ENCODE measurements at regions not wholly inside any gene's neighbourhood (a gene's known extent, or its start where the extent isn't known, plus 50 kb on each side); places are given as distances from the start of the nearest gene placed in this dataset.

DNA sequence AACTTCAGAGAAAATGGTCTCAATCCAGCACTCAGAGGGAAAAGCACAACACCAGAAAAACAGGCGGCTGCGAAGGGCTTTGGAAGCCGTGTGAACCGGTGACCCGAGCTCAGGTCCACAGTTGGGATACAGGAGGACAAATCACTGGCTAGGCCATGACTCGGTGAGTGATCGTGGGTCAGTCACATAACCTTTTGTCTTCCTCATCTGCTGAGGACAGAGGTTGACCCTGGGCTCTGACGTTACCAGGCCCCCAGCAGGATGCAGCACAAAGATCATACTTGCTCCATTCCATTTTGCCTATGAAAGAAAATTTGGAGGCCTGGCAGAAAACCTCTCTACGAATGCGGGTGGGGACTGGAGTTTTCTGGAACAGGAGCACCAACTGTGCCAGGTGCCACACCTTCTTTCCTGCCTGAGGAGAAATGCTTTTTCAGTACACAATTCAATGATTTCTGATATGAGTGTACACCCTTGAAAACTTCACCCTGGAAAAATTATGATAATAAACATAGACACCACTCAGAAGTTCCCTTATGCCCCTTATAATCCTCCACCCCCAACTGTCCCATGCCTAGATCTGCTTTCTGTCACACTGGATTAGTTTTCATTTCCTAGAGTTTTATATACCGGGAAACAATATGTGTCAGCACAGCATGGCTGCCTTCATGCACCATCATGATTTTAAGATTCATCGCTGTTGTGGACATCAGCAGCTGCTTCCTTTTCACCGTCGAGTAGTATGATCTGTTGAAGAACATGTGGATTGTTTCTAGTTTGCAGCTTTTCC is 85.3 kb upstream of the RALGAPA2 start (continued):
- no peak for TF ChIP-seq CHAMP1 (IDR thresholded peaks at IDR 0.05)

DNA sequence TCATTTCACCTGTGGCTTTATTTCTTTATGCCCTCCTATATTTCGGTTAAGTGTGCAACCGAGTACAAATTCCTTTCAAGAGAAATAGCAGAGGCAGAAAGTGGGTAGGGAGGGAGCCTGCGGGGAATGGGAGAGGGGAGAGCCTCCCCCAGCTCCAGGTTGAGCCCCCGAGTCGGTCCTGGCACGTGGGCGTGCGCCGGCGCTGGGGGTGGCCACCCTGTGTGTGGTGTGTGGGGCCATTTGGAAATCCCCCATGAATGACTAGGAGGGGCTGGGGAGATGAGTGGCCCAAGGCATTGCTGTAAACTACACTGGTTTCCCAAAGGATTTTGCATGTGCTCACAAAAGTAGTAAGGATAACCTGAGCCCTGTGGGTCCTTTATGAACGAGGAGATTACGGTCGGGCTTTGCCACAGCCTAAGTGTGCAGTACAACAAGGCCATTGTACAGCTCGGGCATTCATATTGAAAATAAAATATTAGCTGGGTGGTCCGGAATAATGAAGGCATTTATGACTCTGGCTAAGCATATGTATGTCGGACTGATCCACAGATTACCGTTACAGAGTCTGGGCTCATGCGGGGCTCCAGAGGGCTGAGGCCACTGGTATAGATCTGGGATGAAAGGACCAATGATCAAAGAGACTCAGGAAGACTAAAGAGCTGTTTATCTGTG is 84.5 kb upstream of the RALGAPA2 start:
- Histone ChIP-seq H2AFZ (ENCODE audit: low read depth, low read length) (no peak overlapping the region), H3K27me3 (ENCODE audit: control insufficient read depth in 2 of 2, insufficient read depth in 2 of 2, low read length in 2 of 2) (peaks cover 0 to 13% of the 10 kb centered on the region in 2 experiments; a peak in 3 of 5 replicates), H3K27ac (ENCODE audit: extremely low read depth, low read depth, low read length) (no peak overlapping the region), H3K79me2 (ENCODE audit: control insufficient read depth, insufficient read depth, low read length) (no peaks in the 10 kb centered on the region), H4K20me1 (replicated peaks; ENCODE audit: control insufficient read depth, insufficient read depth, low read length) (no peaks in the 10 kb centered on the region), H3K9me3 (replicated peaks; ENCODE audit: control insufficient read depth, insufficient read depth, low read depth, low read length) (no peaks in the 10 kb centered on the region), H3K9ac (ENCODE audit: insufficient read depth in 1 of 2, low read depth in 2 of 2, low read length in 2 of 2) (no peak overlapping the region), H3K4me2 (ENCODE audit: insufficient read depth, low read length) (no peak overlapping the region), H3K4me1 (replicated peaks in 1 of 2; ENCODE audit: control insufficient read depth in 2 of 2, insufficient read depth in 2 of 2, low read length in 2 of 2) (no peaks in the 10 kb centered on the region), H3K36me3 (ENCODE audit: control insufficient read depth, insufficient read depth, low read length) (no peaks in the 10 kb centered on the region), H3K9me1 (ENCODE audit: control insufficient read depth, insufficient read depth, low read length) (no peaks in the 10 kb centered on the region), H3K4me3 (no peak overlapping the region)
- CTCF ChIA-PET (ENCODE audit: low intra/inter-chr PET ratio), result no interaction called here
- POLR2A ChIA-PET, result no interaction called here
- TF ChIP-seq TAF15 (IDR thresholded peaks at IDR 0.05; ENCODE audit: low read depth, low read length) (no peak), MTA2 (IDR thresholded peaks at IDR 0.05; ENCODE audit: low read depth) (no peak), SMARCE1 (IDR thresholded peaks at IDR 0.05) (no peak), HEY1 (CRISPR knock-in tag; IDR thresholded peaks at IDR 0.05; ENCODE audit: borderline replicate concordance) (no peak)
- DNase-seq (ENCODE audit: extremely low read depth in 1 of 4, low spot score in 3 of 4) (no peak), ATAC-seq (no peak), FAIRE-seq (no peak)
- no TSS peak for BruUV-seq (replicated peaks)
- WGBS (ENCODE audit: insufficient coverage, low coverage, missing lambda C conversion rate), result 0% methylated on average over 12 of the region's 18 CpGs
- intact Hi-C loops (cut with micrococcal nuclease), result no loop called here
- in situ Hi-C loops (cut with MboI), result no loop called here

Data from K562 (cell line).